ENCODE measurements at regions not wholly inside any gene's neighbourhood (a gene's known extent, or its start where the extent isn't known, plus 50 kb on each side); places are given as distances from the start of the nearest gene placed in this dataset.

- no peak for TF ChIP-seq REST (IDR thresholded peaks at IDR 0.05; ENCODE audit: insufficient read depth in 1 of 2, low read depth in 2 of 2, low read length in 2 of 2)
- TF ChIP-seq FOXP2 (optimal IDR thresholded peaks at IDR 0.05; ENCODE audit: borderline replicate concordance, extremely low read depth, extremely low read length, insufficient read depth) = no peak
Measured at GRCh38 chr15:97867870-97868269, 92.6 kb upstream of the ARRDC4 start.

All from PFSK-1 (cell line).